WTC11 (cell line): ENCODE measurements at regions not wholly inside any gene's neighbourhood (a gene's known extent, or its start where the extent isn't known, plus 50 kb on each side); places are given as distances from the start of the nearest gene placed in this dataset.

Experiments
- ATAC-seq: fragments of 200-7000 bp; cut with Tn5 transposase; 2 replicates; pipeline ENCODE4 v1.10.0; 2021; ENCODE audit warnings: mild to moderate bottlenecking, moderate library complexity
- CTCF ChIA-PET: fragments of 300-600 bp; sonication (Branson Sonifier 250); formaldehyde crosslinking; loops from one replicate; lab custom pipeline; 2021; ENCODE audit warnings: antibody characterized with exemption; lab: Charles Lee
- POLR2A ChIA-PET: fragments of 350-600 bp; sonication (Branson Sonifier 250); formaldehyde crosslinking; loops from one replicate; lab custom pipeline; 2021; ENCODE audit warnings: antibody characterized with exemption; lab: Charles Lee
- DNase-seq: peaks from one replicate; pipeline ENCODE4 v3.0.0; 2021; ENCODE audit warnings: low spot score
- H3K27ac Mint-ChIP-seq: 2 replicates; pipeline ENCODE4 v1.8.0; 2021; ENCODE audit warnings: mixed read lengths
- H3K27me3 Mint-ChIP-seq: 2 replicates; pipeline ENCODE4 v1.8.0; 2021; ENCODE audit warnings: low read depth, mild to moderate bottlenecking, moderate library complexity, mixed read lengths
- H3K36me3 Mint-ChIP-seq: 2 replicates; pipeline ENCODE4 v1.8.0; 2021; ENCODE audit warnings: mixed read lengths
- H3K4me1 Mint-ChIP-seq: 2 replicates; pipeline ENCODE4 v1.8.0; 2022; ENCODE audit warnings: mixed read lengths
- H3K4me3 Mint-ChIP-seq: 2 replicates; pipeline ENCODE4 v1.8.0; 2021; ENCODE audit warnings: mild to moderate bottlenecking, moderate library complexity, mixed read lengths
- H3K9me3 Mint-ChIP-seq: 2 replicates; pipeline ENCODE4 v1.8.0; 2021; ENCODE audit warnings: mixed read lengths
- CREB1 ChIP-seq: sonication (generic); formaldehyde crosslinking; IDR thresholded peaks from 2 replicates; pipeline ENCODE4 v1.8.0; 2023; ENCODE audit warnings: mild to moderate bottlenecking, missing genetic modification reagents
- CREM ChIP-seq: sonication (generic); formaldehyde crosslinking; IDR thresholded peaks from 2 replicates; pipeline ENCODE4 v1.8.1; 2022; ENCODE audit warnings: mild to moderate bottlenecking, missing genetic modification reagents, moderate library complexity
- ESRRA ChIP-seq: sonication (generic); formaldehyde crosslinking; IDR thresholded peaks from 2 replicates; pipeline ENCODE4 v1.8.1; 2022; ENCODE audit warnings: mild to moderate bottlenecking, missing genetic modification reagents, borderline replicate concordance
- ETV6 ChIP-seq: sonication (generic); formaldehyde crosslinking; IDR thresholded peaks from 2 replicates; pipeline ENCODE4 v1.8.1; 2022; ENCODE audit warnings: mild to moderate bottlenecking, missing genetic modification reagents
- GTF2I ChIP-seq: fragments of 250-450 bp; sonication (Bioruptor Pico); conservative IDR thresholded peaks from 2 replicates; pipeline ENCODE4 v1.4.0; 2021; ENCODE audit warnings: mild to moderate bottlenecking
- JUN ChIP-seq: sonication (generic); formaldehyde crosslinking; IDR thresholded peaks from 2 replicates; pipeline ENCODE4 v1.8.0; 2023; ENCODE audit warnings: mild to moderate bottlenecking, missing genetic modification reagents
- MYBL2 ChIP-seq: sonication (generic); formaldehyde crosslinking; IDR thresholded peaks from 2 replicates; pipeline ENCODE4 v1.8.1; 2023; ENCODE audit warnings: mild to moderate bottlenecking, moderate library complexity, missing genetic modification reagents
- NFYB ChIP-seq: sonication (generic); formaldehyde crosslinking; conservative IDR thresholded peaks from 2 replicates; pipeline ENCODE4 v1.8.0; 2022; ENCODE audit warnings: low read depth, missing genetic modification reagents
- NR2C2 ChIP-seq: sonication (generic); formaldehyde crosslinking; IDR thresholded peaks from 2 replicates; pipeline ENCODE4 v1.8.0; 2022; ENCODE audit warnings: mild to moderate bottlenecking, missing genetic modification reagents
- RORB ChIP-seq: fragments of 250-450 bp; sonication (Bioruptor Pico); IDR thresholded peaks from 2 replicates; pipeline ENCODE4 v1.9.0; 2021; ENCODE audit warnings: mild to moderate bottlenecking
- TEAD4 ChIP-seq: sonication (generic); formaldehyde crosslinking; IDR thresholded peaks from 2 replicates; pipeline ENCODE4 v1.8.0; 2022; ENCODE audit warnings: mild to moderate bottlenecking, missing genetic modification reagents
- TP53 ChIP-seq: sonication (generic); formaldehyde crosslinking; IDR thresholded peaks from 2 replicates; pipeline ENCODE4 v1.8.1; 2023; ENCODE audit warnings: mild to moderate bottlenecking, missing genetic modification reagents
- ZNF219 ChIP-seq: sonication (generic); formaldehyde crosslinking; IDR thresholded peaks from 2 replicates; pipeline ENCODE4 v1.8.0; 2023; ENCODE audit warnings: missing genetic modification reagents, mild to moderate bottlenecking, borderline replicate concordance
- ZNF423 ChIP-seq: fragments of 250-450 bp; sonication (Bioruptor Pico); IDR thresholded peaks from 2 replicates; pipeline ENCODE4 v2.1.2; 2022; ENCODE audit warnings: mild to moderate bottlenecking, moderate library complexity
- TF ChIP-seq, protein P1 (sequence below): sonication (generic); formaldehyde crosslinking; IDR thresholded peaks from 2 replicates; pipeline ENCODE4 v1.8.1; 2023; ENCODE audit warnings: mild to moderate bottlenecking, missing genetic modification reagents, moderate library complexity
- TF ChIP-seq, protein P2 (sequence below): sonication (generic); formaldehyde crosslinking; conservative IDR thresholded peaks from 2 replicates; pipeline ENCODE4 v1.8.1; 2023; ENCODE audit warnings: mild to moderate bottlenecking, low read depth, missing genetic modification reagents, moderate library complexity
- TF ChIP-seq, protein P3 (sequence below): sonication (generic); formaldehyde crosslinking; conservative IDR thresholded peaks from 2 replicates; pipeline ENCODE4 v1.8.1; 2022; ENCODE audit warnings: mild to moderate bottlenecking, missing genetic modification reagents
- TF ChIP-seq, protein P4 (sequence below): sonication (generic); formaldehyde crosslinking; IDR thresholded peaks from 2 replicates; pipeline ENCODE4 v1.8.0; 2023; ENCODE audit warnings: missing genetic modification reagents
- TF ChIP-seq, protein P5 (sequence below): sonication (generic); formaldehyde crosslinking; IDR thresholded peaks from 2 replicates; pipeline ENCODE4 v1.8.0; 2022; ENCODE audit warnings: missing genetic modification reagents
- TF ChIP-seq, protein P6 (sequence below): sonication (generic); formaldehyde crosslinking; IDR thresholded peaks from 2 replicates; pipeline ENCODE4 v1.8.0; 2022; ENCODE audit warnings: mild to moderate bottlenecking, missing genetic modification reagents

DNA sequence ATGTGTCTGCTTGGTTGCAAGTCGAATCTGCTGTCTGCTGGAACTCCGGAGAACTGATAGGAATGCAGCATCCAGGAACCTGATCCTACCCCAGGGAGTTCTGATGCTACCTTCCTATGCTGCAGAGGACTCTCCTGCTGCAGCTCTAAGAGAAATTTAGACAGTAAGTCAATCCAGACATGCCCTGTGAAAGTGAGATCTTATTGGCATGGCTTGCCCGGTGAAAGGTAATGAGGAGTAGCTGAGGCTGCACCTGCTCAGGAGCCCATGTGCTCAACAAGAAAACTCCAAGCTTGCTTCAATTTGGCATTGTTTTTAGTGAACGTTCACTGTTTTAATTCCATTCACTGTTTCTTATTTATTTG, 217.3 kb upstream of the SERP2 start:
- TF ChIP-seq ZNF423 (CRISPR knock-in tag) (no peak), ZNF219 (CRISPR knock-in tag) (no peak), ESRRA (CRISPR knock-in tag) (no peak), GTF2I (no peak), RORB (CRISPR knock-in tag) (no peak), TEAD4 (CRISPR knock-in tag) (no peak), MYBL2 (CRISPR knock-in tag) (no peak), JUN (CRISPR knock-in tag) (no peak), TP53 (CRISPR knock-in tag) (no peak), ETV6 (CRISPR knock-in tag) (no peak), CREM (no peak), CREB1 (CRISPR knock-in tag) (no peak), NFYB (CRISPR knock-in tag) (no peak), NR2C2 (no peak)
- TF ChIP-seq, protein P1, sequence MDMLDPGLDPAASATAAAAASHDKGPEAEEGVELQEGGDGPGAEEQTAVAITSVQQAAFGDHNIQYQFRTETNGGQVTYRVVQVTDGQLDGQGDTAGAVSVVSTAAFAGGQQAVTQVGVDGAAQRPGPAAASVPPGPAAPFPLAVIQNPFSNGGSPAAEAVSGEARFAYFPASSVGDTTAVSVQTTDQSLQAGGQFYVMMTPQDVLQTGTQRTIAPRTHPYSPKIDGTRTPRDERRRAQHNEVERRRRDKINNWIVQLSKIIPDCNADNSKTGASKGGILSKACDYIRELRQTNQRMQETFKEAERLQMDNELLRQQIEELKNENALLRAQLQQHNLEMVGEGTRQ (CRISPR knock-in tag), result no peak
- TF ChIP-seq, protein P2, sequence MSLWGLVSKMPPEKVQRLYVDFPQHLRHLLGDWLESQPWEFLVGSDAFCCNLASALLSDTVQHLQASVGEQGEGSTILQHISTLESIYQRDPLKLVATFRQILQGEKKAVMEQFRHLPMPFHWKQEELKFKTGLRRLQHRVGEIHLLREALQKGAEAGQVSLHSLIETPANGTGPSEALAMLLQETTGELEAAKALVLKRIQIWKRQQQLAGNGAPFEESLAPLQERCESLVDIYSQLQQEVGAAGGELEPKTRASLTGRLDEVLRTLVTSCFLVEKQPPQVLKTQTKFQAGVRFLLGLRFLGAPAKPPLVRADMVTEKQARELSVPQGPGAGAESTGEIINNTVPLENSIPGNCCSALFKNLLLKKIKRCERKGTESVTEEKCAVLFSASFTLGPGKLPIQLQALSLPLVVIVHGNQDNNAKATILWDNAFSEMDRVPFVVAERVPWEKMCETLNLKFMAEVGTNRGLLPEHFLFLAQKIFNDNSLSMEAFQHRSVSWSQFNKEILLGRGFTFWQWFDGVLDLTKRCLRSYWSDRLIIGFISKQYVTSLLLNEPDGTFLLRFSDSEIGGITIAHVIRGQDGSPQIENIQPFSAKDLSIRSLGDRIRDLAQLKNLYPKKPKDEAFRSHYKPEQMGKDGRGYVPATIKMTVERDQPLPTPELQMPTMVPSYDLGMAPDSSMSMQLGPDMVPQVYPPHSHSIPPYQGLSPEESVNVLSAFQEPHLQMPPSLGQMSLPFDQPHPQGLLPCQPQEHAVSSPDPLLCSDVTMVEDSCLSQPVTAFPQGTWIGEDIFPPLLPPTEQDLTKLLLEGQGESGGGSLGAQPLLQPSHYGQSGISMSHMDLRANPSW, result no peak
- TF ChIP-seq, protein P3, sequence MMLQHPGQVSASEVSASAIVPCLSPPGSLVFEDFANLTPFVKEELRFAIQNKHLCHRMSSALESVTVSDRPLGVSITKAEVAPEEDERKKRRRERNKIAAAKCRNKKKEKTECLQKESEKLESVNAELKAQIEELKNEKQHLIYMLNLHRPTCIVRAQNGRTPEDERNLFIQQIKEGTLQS (CRISPR knock-in tag), result no peak
- Mint-ChIP-seq H3K4me3 (no peak overlapping the region), H3K4me1 (peaks cover 8% of the 10 kb centered on the region), H3K27me3 (no peaks in the 10 kb centered on the region), H3K36me3 (no peaks in the 10 kb centered on the region), H3K9me3 (no peaks in the 10 kb centered on the region), H3K27ac (no peak overlapping the region)
- CTCF ChIA-PET, result interaction anchor here (0.9 to 1.2 kb wide), 2 partner anchors 10 to 35 kb away, joined by 3 to 5 read pairs; no protein-coding TSS in a partner anchor
- POLR2A ChIA-PET, result no interaction called here
- ATAC-seq, result peak; percentile 16; the same call in 1 of the 2 replicates
- DNase-seq, result no peak

DNA sequence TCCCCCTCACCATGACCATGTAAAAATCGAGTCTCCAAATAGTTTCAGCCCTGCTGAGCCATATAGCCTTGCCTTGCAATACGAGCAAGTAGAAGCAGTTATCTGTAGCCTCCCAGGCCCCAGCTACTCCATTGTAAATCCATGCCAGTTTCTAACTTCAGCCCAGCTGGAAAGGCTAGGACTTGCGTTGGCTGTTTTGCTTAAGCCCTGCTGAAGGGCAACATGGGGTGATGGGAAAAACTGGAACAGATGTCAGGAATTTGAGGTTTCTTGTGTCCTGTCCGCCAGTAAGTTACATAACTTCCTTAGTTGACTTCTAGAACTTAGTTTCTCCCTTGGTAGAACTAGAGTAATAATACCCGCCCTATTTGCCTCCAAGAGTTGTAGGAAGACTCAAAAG, 216.0 kb upstream of the SERP2 start:
- Mint-ChIP-seq H3K9me3 (no peaks in the 10 kb centered on the region), H3K36me3 (no peaks in the 10 kb centered on the region), H3K27ac (no peak overlapping the region)
- POLR2A ChIA-PET, result no interaction called here
- TF ChIP-seq, protein P3 (CRISPR knock-in tag), result no peak
- TF ChIP-seq, protein P4, sequence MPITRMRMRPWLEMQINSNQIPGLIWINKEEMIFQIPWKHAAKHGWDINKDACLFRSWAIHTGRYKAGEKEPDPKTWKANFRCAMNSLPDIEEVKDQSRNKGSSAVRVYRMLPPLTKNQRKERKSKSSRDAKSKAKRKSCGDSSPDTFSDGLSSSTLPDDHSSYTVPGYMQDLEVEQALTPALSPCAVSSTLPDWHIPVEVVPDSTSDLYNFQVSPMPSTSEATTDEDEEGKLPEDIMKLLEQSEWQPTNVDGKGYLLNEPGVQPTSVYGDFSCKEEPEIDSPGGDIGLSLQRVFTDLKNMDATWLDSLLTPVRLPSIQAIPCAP (CRISPR knock-in tag), result no peak
- TF ChIP-seq, protein P5, sequence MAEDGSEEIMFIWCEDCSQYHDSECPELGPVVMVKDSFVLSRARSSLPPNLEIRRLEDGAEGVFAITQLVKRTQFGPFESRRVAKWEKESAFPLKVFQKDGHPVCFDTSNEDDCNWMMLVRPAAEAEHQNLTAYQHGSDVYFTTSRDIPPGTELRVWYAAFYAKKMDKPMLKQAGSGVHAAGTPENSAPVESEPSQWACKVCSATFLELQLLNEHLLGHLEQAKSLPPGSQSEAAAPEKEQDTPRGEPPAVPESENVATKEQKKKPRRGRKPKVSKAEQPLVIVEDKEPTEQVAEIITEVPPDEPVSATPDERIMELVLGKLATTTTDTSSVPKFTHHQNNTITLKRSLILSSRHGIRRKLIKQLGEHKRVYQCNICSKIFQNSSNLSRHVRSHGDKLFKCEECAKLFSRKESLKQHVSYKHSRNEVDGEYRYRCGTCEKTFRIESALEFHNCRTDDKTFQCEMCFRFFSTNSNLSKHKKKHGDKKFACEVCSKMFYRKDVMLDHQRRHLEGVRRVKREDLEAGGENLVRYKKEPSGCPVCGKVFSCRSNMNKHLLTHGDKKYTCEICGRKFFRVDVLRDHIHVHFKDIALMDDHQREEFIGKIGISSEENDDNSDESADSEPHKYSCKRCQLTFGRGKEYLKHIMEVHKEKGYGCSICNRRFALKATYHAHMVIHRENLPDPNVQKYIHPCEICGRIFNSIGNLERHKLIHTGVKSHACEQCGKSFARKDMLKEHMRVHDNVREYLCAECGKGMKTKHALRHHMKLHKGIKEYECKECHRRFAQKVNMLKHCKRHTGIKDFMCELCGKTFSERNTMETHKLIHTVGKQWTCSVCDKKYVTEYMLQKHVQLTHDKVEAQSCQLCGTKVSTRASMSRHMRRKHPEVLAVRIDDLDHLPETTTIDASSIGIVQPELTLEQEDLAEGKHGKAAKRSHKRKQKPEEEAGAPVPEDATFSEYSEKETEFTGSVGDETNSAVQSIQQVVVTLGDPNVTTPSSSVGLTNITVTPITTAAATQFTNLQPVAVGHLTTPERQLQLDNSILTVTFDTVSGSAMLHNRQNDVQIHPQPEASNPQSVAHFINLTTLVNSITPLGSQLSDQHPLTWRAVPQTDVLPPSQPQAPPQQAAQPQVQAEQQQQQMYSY (CRISPR knock-in tag), result peak; percentile 83
- TF ChIP-seq, protein P6, sequence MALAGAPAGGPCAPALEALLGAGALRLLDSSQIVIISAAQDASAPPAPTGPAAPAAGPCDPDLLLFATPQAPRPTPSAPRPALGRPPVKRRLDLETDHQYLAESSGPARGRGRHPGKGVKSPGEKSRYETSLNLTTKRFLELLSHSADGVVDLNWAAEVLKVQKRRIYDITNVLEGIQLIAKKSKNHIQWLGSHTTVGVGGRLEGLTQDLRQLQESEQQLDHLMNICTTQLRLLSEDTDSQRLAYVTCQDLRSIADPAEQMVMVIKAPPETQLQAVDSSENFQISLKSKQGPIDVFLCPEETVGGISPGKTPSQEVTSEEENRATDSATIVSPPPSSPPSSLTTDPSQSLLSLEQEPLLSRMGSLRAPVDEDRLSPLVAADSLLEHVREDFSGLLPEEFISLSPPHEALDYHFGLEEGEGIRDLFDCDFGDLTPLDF, result no peak
- TF ChIP-seq, all 79 proteins: peak for 1
- H3K4me1 Mint-ChIP-seq, result peaks cover 8% of the 10 kb centered on the region
- H3K4me3 Mint-ChIP-seq, result no peak overlapping the region
- DNase-seq (no peak), ATAC-seq (no peak)
- CTCF ChIA-PET, result no interaction called here
- H3K27me3 Mint-ChIP-seq, result no peaks in the 10 kb centered on the region
